H1 (cell line): ENCODE measurements at regions not wholly inside any gene's neighbourhood (a gene's known extent, or its start where the extent isn't known, plus 50 kb on each side); places are given as distances from the start of the nearest gene placed in this dataset.

Experiments used
- CHD7 ChIP-seq: fragments of 300-600 bp; sonication (generic); IDR thresholded peaks from 2 replicates; pipeline ENCODE4 v1.7.1; 2012; ENCODE audit warnings: low read length, moderate library complexity, mild to moderate bottlenecking, inconsistent platforms; ENCODE audit not compliant: insufficient replicate concordance
- CTCF ChIP-seq, 3 experiments: IDR thresholded peaks; 1 replicate in 2 of 3; 2 replicates in 1 of 3; pipeline versions ENCODE4 v1.5.1 to v1.6.1; 2011; ENCODE audit warnings: low read length in 3 of 3, mild to moderate bottlenecking in 3 of 3, inconsistent platforms in 2 of 3, low read depth in 1 of 3, moderate library complexity in 1 of 3; ENCODE audit not compliant: insufficient read depth in 1 of 3; ENCODE audit errors: control extremely low read depth in 1 of 3
- E2F6 ChIP-seq: IDR thresholded peaks from 2 replicates; pipeline ENCODE4 v1.6.1; 2012; ENCODE audit warnings: inconsistent platforms
- EGR1 ChIP-seq: IDR thresholded peaks from 2 replicates; pipeline ENCODE4 v1.6.1; 2011; ENCODE audit warnings: low read depth, low read length, borderline replicate concordance
- EP300 ChIP-seq, 2 experiments: IDR thresholded peaks; 1 replicate in 1 of 2; 2 replicates in 1 of 2; pipeline ENCODE4 v1.6.1; 2011 to 2012; ENCODE audit warnings: low read depth in 2 of 2, low read length in 2 of 2, mild to moderate bottlenecking in 2 of 2, borderline replicate concordance in 1 of 2, inconsistent platforms in 1 of 2, moderate library complexity in 1 of 2
- KDM5A ChIP-seq: fragments of 200-600 bp; IDR thresholded peaks from 2 replicates; pipeline ENCODE4 v1.7.1; 2012; ENCODE audit warnings: mild to moderate bottlenecking, low read length, inconsistent platforms, mixed read lengths
- SIX5 ChIP-seq: IDR thresholded peaks from 2 replicates; pipeline ENCODE4 v1.6.1; 2011; ENCODE audit warnings: mild to moderate bottlenecking, low read depth, low read length

- TF ChIP-seq CHD7 (no peak), KDM5A (no peak), EGR1 (no peak), SIX5 (no peak), CTCF (IDR thresholded peaks at IDR 0.05; ENCODE audit: control extremely low read depth in 1 of 3, insufficient read depth in 1 of 3, low read depth in 1 of 3, low read length in 3 of 3) (no peak), EP300 (IDR thresholded peaks at IDR 0.05; ENCODE audit: borderline replicate concordance in 1 of 2, low read depth in 2 of 2, low read length in 2 of 2) (no peak), E2F6 (no peak)
Measured at GRCh38 chr4:106587558-106587957, 219.0 kb upstream of the GIMD1 start (continued).
